IMR-90 (cell line): ENCODE measurements at regions not wholly inside any gene's neighbourhood (a gene's known extent, or its start where the extent isn't known, plus 50 kb on each side); places are given as distances from the start of the nearest gene placed in this dataset.

Experiments used
- CHD1 ChIP-seq: IDR thresholded peaks from 2 replicates; pipeline ENCODE4 v1.6.1; 2012; ENCODE audit warnings: low read depth, low read length, improper control_type of control experiment
- MAFK ChIP-seq: IDR thresholded peaks from 2 replicates; pipeline ENCODE4 v1.6.1; 2012; ENCODE audit warnings: low read depth, low read length, improper control_type of control experiment
- POLR2A ChIP-seq: IDR thresholded peaks from 2 replicates; pipeline ENCODE4 v1.6.1; 2012; ENCODE audit warnings: mild to moderate bottlenecking, low read depth, low read length
- RAD21 ChIP-seq: IDR thresholded peaks from 2 replicates; pipeline ENCODE4 v1.6.1; 2012; ENCODE audit warnings: low read length, improper control_type of control experiment
- RFX5 ChIP-seq: IDR thresholded peaks from 2 replicates; pipeline ENCODE4 v1.8.0; 2012; ENCODE audit warnings: low read depth, mild to moderate bottlenecking, low read length, moderate library complexity
- TF ChIP-seq, protein P1 (sequence below): conservative IDR thresholded peaks from 2 replicates; pipeline ENCODE4 v1.5.1; 2012; ENCODE audit warnings: mild to moderate bottlenecking, low read depth, low read length, improper control_type of control experiment

DNA sequence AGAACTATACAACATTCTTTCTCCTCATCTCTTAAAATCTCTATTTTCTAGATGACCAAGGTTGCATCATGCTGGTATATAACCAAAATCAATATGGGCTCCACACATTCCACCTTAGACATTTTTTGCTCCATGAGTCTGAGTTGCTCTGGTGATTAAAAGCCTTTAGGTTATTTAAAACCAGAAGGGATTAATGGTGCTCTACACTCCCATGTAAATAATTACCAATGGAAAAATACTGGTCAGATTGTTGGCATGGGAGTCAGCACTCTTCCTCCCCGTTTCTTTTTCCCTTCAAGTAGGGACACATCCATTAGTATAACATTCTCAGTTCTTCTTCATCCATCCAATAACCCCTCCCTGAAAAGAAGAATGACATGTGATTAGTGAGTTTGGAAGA is 747.7 kb downstream of the PCDH17 start:
- TF ChIP-seq, protein P1, sequence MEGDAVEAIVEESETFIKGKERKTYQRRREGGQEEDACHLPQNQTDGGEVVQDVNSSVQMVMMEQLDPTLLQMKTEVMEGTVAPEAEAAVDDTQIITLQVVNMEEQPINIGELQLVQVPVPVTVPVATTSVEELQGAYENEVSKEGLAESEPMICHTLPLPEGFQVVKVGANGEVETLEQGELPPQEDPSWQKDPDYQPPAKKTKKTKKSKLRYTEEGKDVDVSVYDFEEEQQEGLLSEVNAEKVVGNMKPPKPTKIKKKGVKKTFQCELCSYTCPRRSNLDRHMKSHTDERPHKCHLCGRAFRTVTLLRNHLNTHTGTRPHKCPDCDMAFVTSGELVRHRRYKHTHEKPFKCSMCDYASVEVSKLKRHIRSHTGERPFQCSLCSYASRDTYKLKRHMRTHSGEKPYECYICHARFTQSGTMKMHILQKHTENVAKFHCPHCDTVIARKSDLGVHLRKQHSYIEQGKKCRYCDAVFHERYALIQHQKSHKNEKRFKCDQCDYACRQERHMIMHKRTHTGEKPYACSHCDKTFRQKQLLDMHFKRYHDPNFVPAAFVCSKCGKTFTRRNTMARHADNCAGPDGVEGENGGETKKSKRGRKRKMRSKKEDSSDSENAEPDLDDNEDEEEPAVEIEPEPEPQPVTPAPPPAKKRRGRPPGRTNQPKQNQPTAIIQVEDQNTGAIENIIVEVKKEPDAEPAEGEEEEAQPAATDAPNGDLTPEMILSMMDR, result no peak
- TF ChIP-seq POLR2A (no peak), RAD21 (no peak), CHD1 (no peak), RFX5 (no peak), MAFK (no peak)
